DND-41 (cell line): ENCODE measurements at regions not wholly inside any gene's neighbourhood (a gene's known extent, or its start where the extent isn't known, plus 50 kb on each side); places are given as distances from the start of the nearest gene placed in this dataset.
"Not testable (repeated sequence)": the region's sequence is repeated elsewhere in the genome, so short reads cannot be mapped to it uniquely, and the experiment has no call there.

Source experiments
- ATAC-seq: fragments of 200-7000 bp; cut with Tn5 transposase; 3 replicates; pipeline ENCODE4 v1.9.1; 2021; ENCODE audit warnings: low read depth; ENCODE audit not compliant: insufficient read depth
- DNase-seq: peaks from one replicate; pipeline ENCODE4 v3.0.0-alpha.2; 2020
- H2AFZ ChIP-seq: 2 replicates; pipeline ENCODE4 v1.6.0; 2012; ENCODE audit warnings: low read depth, low read length
- H3K27ac ChIP-seq: 2 replicates; pipeline ENCODE4 v1.5.1; 2012; ENCODE audit warnings: low read length, inconsistent platforms
- H3K27me3 ChIP-seq: fragments of 200-600 bp; sonication (generic); 2 replicates; pipeline ENCODE4 v1.6.0; 2012; ENCODE audit warnings: low read length, mild to moderate bottlenecking, inconsistent platforms; ENCODE audit not compliant: insufficient read depth, poor library complexity
- H3K36me3 ChIP-seq: 2 replicates; pipeline ENCODE4 v1.5.1; 2012; ENCODE audit warnings: low read length, inconsistent platforms; ENCODE audit not compliant: insufficient read depth
- H3K4me1 ChIP-seq: 2 replicates; pipeline ENCODE4 v1.5.1; 2012; ENCODE audit warnings: mild to moderate bottlenecking, low read length; ENCODE audit not compliant: insufficient read depth
- H3K4me2 ChIP-seq: 2 replicates; pipeline ENCODE4 v1.6.0; 2012; ENCODE audit warnings: mild to moderate bottlenecking, moderate library complexity, low read length, inconsistent platforms; ENCODE audit not compliant: insufficient read depth
- H3K4me3 ChIP-seq, 2 experiments: fragments of 200-600 bp in 1 of 2; shearing (Covaris generic) in 1 of 2; 2 replicates each; pipeline ENCODE4 v1.5.1; 2012 to 2016; ENCODE audit warnings: inconsistent platforms in 2 of 2, low read length in 2 of 2, mild to moderate bottlenecking in 2 of 2, low read depth in 1 of 2, moderate library complexity in 1 of 2
- H3K79me2 ChIP-seq: 2 replicates; pipeline ENCODE4 v1.6.0; 2012; ENCODE audit warnings: low read length, inconsistent platforms; ENCODE audit not compliant: insufficient read depth
- H3K9ac ChIP-seq: 2 replicates; pipeline ENCODE4 v1.6.0; 2012; ENCODE audit warnings: low read depth, mild to moderate bottlenecking, inconsistent platforms, low read length, moderate library complexity
- H3K9me3 ChIP-seq: 2 replicates; pipeline ENCODE4 v1.5.1; 2012; ENCODE audit warnings: low read length, moderate library complexity, mild to moderate bottlenecking, inconsistent platforms; ENCODE audit not compliant: insufficient read depth, severe bottlenecking
- H4K20me1 ChIP-seq: 2 replicates; pipeline ENCODE4 v1.6.0; 2012; ENCODE audit warnings: low read length; ENCODE audit not compliant: insufficient read depth
- EZH2 ChIP-seq: IDR thresholded peaks from 3 replicates; pipeline ENCODE4 v1.6.1; 2012; ENCODE audit warnings: borderline replicate concordance, low read depth, mild to moderate bottlenecking, moderate library complexity, low read length, inconsistent platforms; ENCODE audit not compliant: severe bottlenecking
- TF ChIP-seq, protein P1 (sequence below): IDR thresholded peaks from 2 replicates; pipeline ENCODE4 v1.5.1; 2012; ENCODE audit warnings: borderline replicate concordance, low read length, moderate library complexity, mild to moderate bottlenecking; ENCODE audit not compliant: poor library complexity, severe bottlenecking; ENCODE audit errors: extremely low read depth

DNA sequence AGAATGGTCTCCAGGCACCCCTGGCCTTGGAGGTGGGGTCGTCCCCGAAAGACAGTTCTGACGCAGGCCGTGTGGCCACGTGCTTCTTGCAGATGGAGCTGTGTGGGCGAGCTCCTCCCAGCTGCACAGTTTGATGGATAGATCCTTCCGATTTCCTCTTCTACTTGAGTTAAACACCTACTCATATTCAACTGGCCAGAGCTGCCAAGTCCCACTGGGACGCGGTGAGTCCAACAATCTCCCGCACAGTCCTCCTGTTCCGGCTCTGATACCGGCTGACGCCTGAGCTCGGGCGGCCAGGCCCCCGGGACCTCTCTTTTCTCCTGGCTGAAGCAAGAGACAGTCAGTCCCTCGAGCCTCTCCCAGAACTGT lies 57.9 kb upstream of the DACT2 start:
- Histone ChIP-seq H3K9ac (no peak overlapping the region), H3K9me3 (peaks cover 46% of the 10 kb centered on the region), H3K4me3 (no peak overlapping the region), H3K27me3 (no peaks in the 10 kb centered on the region), H2AFZ (no peak overlapping the region), H3K4me1 (no peaks in the 10 kb centered on the region), H3K36me3 (no peaks in the 10 kb centered on the region), H3K27ac (no peak overlapping the region), H3K79me2 (no peaks in the 10 kb centered on the region), H3K4me2 (no peak overlapping the region), H4K20me1 (no peaks in the 10 kb centered on the region)
- TF ChIP-seq, protein P1, sequence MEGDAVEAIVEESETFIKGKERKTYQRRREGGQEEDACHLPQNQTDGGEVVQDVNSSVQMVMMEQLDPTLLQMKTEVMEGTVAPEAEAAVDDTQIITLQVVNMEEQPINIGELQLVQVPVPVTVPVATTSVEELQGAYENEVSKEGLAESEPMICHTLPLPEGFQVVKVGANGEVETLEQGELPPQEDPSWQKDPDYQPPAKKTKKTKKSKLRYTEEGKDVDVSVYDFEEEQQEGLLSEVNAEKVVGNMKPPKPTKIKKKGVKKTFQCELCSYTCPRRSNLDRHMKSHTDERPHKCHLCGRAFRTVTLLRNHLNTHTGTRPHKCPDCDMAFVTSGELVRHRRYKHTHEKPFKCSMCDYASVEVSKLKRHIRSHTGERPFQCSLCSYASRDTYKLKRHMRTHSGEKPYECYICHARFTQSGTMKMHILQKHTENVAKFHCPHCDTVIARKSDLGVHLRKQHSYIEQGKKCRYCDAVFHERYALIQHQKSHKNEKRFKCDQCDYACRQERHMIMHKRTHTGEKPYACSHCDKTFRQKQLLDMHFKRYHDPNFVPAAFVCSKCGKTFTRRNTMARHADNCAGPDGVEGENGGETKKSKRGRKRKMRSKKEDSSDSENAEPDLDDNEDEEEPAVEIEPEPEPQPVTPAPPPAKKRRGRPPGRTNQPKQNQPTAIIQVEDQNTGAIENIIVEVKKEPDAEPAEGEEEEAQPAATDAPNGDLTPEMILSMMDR: no peak
- TF ChIP-seq EZH2: no peak
- DNase-seq: no peak
- no peak for ATAC-seq

DNA sequence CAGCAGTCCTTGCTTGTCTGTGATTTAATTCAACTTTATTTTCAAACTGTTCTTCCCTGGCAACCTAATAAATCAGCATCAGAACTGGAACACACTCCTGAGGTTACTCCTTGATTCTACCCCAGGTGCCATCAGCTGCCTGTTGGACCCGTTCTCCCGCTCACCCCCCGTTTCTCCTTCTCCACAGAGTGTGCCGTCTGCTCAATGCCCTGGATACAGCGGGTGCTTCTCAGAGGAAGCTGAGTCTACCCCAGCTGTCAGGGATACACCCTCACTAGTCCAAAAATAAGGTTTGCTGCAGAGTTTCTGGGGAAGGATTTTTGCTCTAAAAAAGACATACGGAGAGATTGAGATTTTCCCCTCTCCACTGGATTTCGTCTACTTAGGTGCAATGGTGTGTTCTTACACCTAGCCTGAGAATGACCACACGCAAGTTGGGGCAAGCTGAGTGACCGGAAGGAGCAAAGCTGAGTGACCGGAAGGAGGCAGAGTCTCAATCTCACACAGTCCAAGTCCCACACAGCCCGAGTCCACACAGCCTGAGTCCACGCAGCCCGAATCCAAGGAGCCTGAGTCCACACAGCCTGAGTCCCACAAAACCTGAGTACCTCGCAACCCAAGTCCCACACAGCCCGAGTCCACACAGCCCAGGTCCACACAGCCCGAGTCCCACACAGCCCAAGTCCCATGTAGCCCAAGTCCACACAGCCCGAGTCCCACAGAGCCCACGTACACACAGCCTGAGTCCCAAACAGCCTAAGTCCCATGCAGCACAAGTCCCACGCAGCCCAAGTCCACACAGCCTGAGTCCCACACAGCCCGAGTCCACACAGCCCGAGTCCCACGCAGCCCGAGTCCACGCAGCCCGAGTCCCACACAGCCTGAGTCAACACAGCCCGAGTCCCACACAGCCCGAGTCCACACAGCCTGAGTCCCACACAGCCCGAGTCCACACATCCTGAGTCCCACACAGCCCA lies 58.6 kb upstream of the DACT2 start:
- ATAC-seq (no peak), DNase-seq (no peak)
- Histone ChIP-seq H3K36me3 (no peaks in the 10 kb centered on the region), H3K4me2 (no peak overlapping the region), H2AFZ (no peak overlapping the region), H3K9me3 (peaks cover 52% of the 10 kb centered on the region), H3K4me3 (no peak overlapping the region), H4K20me1 (no peaks in the 10 kb centered on the region), H3K4me1 (no peaks in the 10 kb centered on the region), H3K27me3 (no peaks in the 10 kb centered on the region), H3K79me2 (no peaks in the 10 kb centered on the region), H3K9ac (no peak overlapping the region), H3K27ac (no peak overlapping the region)
- TF ChIP-seq, protein P1: no peak
- no peak for TF ChIP-seq EZH2

- not testable (repeated sequence) for H3K27ac ChIP-seq
These were observed 60.0 kb upstream of the DACT2 start for GRCh38 chr6:168379579-168379978.

GRCh38 chr6:168380166-168380955 lies 60.6 kb upstream of the SMOC2 start:
- H3K9me3 ChIP-seq: peaks cover 52% of the 10 kb centered on the region
- not testable (repeated sequence) for H2AFZ ChIP-seq, H3K36me3 ChIP-seq

More at GRCh38 chr6:168379579-168379978, 60.0 kb upstream of the DACT2 start:
- not testable (repeated sequence) for H3K36me3 ChIP-seq, DNase-seq, H3K79me2 ChIP-seq, ATAC-seq, H3K27me3 ChIP-seq, H2AFZ ChIP-seq, H3K4me3 ChIP-seq, H3K4me1 ChIP-seq, H3K9ac ChIP-seq, H4K20me1 ChIP-seq, H3K4me2 ChIP-seq
- H3K9me3 ChIP-seq: peaks cover 51% of the 10 kb centered on the region

More at GRCh38 chr6:168380166-168380955, 60.6 kb upstream of the SMOC2 start:
- H4K20me1 ChIP-seq, H3K27me3 ChIP-seq, H3K4me1 ChIP-seq, ATAC-seq, H3K4me3 ChIP-seq, H3K27ac ChIP-seq, H3K4me2 ChIP-seq, H3K9ac ChIP-seq, H3K79me2 ChIP-seq, DNase-seq: not testable (repeated sequence)
